Smooth muscle cell (in vitro differentiated cells): ENCODE measurements at regions not wholly inside any gene's neighbourhood (a gene's known extent, or its start where the extent isn't known, plus 50 kb on each side); places are given as distances from the start of the nearest gene placed in this dataset.

Experiments
- DNase-seq: peaks from one replicate; lab custom pipeline; 2025; ENCODE audit not compliant: unreplicated experiment; lab: John Stamatoyannopoulos, UW
- H2AFZ ChIP-seq: fragments of 200-600 bp; sonication (generic); 2 replicates; pipeline ENCODE4 v1.6.0; 2016; ENCODE audit warnings: antibody characterized with exemption, low read depth, mild to moderate bottlenecking
- H3F3A ChIP-seq: fragments of 200-600 bp; sonication (generic); 2 replicates; pipeline ENCODE4 v1.6.0; 2017; ENCODE audit warnings: antibody characterized with exemption, low read depth
- H3K27ac ChIP-seq: fragments of 200-600 bp; sonication (generic); 2 replicates; pipeline ENCODE4 v1.5.1; 2016; ENCODE audit warnings: low read depth, mild to moderate bottlenecking
- H3K27me3 ChIP-seq: fragments of 200-600 bp; sonication (generic); 2 replicates; pipeline ENCODE4 v1.6.1; 2016; ENCODE audit warnings: low read depth, mild to moderate bottlenecking
- H3K36me3 ChIP-seq: fragments of 200-600 bp; sonication (generic); 2 replicates; pipeline ENCODE4 v1.5.1; 2016; ENCODE audit warnings: low read depth
- H3K4me1 ChIP-seq: fragments of 200-600 bp; sonication (generic); 2 replicates; pipeline ENCODE4 v1.5.1; 2016; ENCODE audit warnings: low read depth
- H3K4me2 ChIP-seq: fragments of 200-600 bp; sonication (generic); 2 replicates; pipeline ENCODE4 v1.6.0; 2016; ENCODE audit warnings: mild to moderate bottlenecking
- H3K4me3 ChIP-seq: fragments of 200-600 bp; sonication (generic); 2 replicates; pipeline ENCODE4 v1.5.1; 2016; ENCODE audit warnings: mild to moderate bottlenecking
- H3K79me2 ChIP-seq: fragments of 200-600 bp; sonication (generic); 2 replicates; pipeline ENCODE4 v1.6.0; 2016; ENCODE audit warnings: low read depth, mild to moderate bottlenecking
- H3K9ac ChIP-seq: fragments of 200-600 bp; sonication (generic); 2 replicates; pipeline ENCODE4 v1.6.0; 2016; ENCODE audit warnings: low read depth
- H3K9me3 ChIP-seq: fragments of 200-600 bp; sonication (generic); replicated peaks from 2 replicates; pipeline ENCODE4 v1.5.1; 2016; ENCODE audit warnings: low read depth
- H4K20me1 ChIP-seq: fragments of 200-600 bp; sonication (generic); 2 replicates; pipeline ENCODE4 v1.6.0; 2016; ENCODE audit warnings: low read depth
- CTCF ChIP-seq: fragments of 200-600 bp; sonication (generic); IDR thresholded peaks from 2 replicates; pipeline ENCODE4 v1.5.1; 2017; ENCODE audit warnings: borderline replicate concordance, mild to moderate bottlenecking, antibody characterized with exemption; ENCODE audit not compliant: insufficient read depth, poor library complexity, severe bottlenecking
- WGBS: methylation state at CpG from one replicate; pipeline ENCODE4 v1.1.7; 2016; ENCODE audit warnings: low lambda C conversion rate; 5-methylcytosine and 5-hydroxymethylcytosine counted together

- H3K9ac ChIP-seq, result no peak overlapping the region
- H3K9me3 ChIP-seq, result no peaks in the 10 kb centered on the region
- H2AFZ ChIP-seq, result no peak overlapping the region
- no peaks in the 10 kb centered on the region for H3K36me3 ChIP-seq
- no peak overlapping the region for H3K4me3 ChIP-seq
- no peak overlapping the region for H3K27ac ChIP-seq
- H3K4me2 ChIP-seq, result no peak overlapping the region
- WGBS, result 86% methylated on average over 3 of the region's 3 CpGs
- DNase-seq, result no peak
- TF ChIP-seq CTCF, result no peak
- no peaks in the 10 kb centered on the region for H4K20me1 ChIP-seq
- H3K27me3 ChIP-seq, result no peaks in the 10 kb centered on the region
- no peaks in the 10 kb centered on the region for H3K4me1 ChIP-seq
- H3F3A ChIP-seq, result no peaks in the 10 kb centered on the region
- H3K79me2 ChIP-seq, result no peaks in the 10 kb centered on the region
Measured at GRCh38 chr7:85833066-85833465, 646.2 kb upstream of the SEMA3D start.

- H3K4me2 ChIP-seq, result no peak overlapping the region
- no peaks in the 10 kb centered on the region for H3K36me3 ChIP-seq
- H3K4me3 ChIP-seq, result no peak overlapping the region
- H2AFZ ChIP-seq, result no peak overlapping the region
- H3K27me3 ChIP-seq, result no peaks in the 10 kb centered on the region
- no peak for TF ChIP-seq CTCF
- DNase-seq, result no peak
- no peaks in the 10 kb centered on the region for H3F3A ChIP-seq
- WGBS, result 76% methylated on average over 1 of the region's 1 CpG
- no peaks in the 10 kb centered on the region for H3K79me2 ChIP-seq
- no peaks in the 10 kb centered on the region for H4K20me1 ChIP-seq
- no peaks in the 10 kb centered on the region for H3K9me3 ChIP-seq
- H3K4me1 ChIP-seq, result no peaks in the 10 kb centered on the region
- no peak overlapping the region for H3K9ac ChIP-seq
- no peak overlapping the region for H3K27ac ChIP-seq
Measured at GRCh38 chr7:85830982-85831381, 644.1 kb upstream of the SEMA3D start.

- Histone ChIP-seq H2AFZ (no peak overlapping the region), H3K9me3 (no peaks in the 10 kb centered on the region), H3K79me2 (no peaks in the 10 kb centered on the region), H3K9ac (no peak overlapping the region), H3K4me1 (no peaks in the 10 kb centered on the region), H3K27ac (no peak overlapping the region), H3K36me3 (no peaks in the 10 kb centered on the region), H3K4me3 (no peak overlapping the region), H4K20me1 (no peaks in the 10 kb centered on the region), H3K4me2 (no peak overlapping the region), H3K27me3 (no peaks in the 10 kb centered on the region), H3F3A (no peaks in the 10 kb centered on the region)
- peak; percentile 48 for TF ChIP-seq CTCF
- WGBS, result 86% methylated on average over 3 of the region's 3 CpGs
- DNase-seq, result no peak
Measured at GRCh38 chr7:85829817-85830432, 643.1 kb upstream of the SEMA3D start.

GRCh38 chr7:85829176-85829575, 642.3 kb upstream of the SEMA3D start:
- Histone ChIP-seq H3K27me3 (no peaks in the 10 kb centered on the region), H3K36me3 (no peaks in the 10 kb centered on the region), H3K9ac (no peak overlapping the region), H4K20me1 (no peaks in the 10 kb centered on the region), H3K9me3 (no peaks in the 10 kb centered on the region), H3K4me3 (no peak overlapping the region), H3F3A (no peaks in the 10 kb centered on the region), H3K27ac (no peak overlapping the region), H2AFZ (peak overlapping the region; percentile 15), H3K79me2 (no peaks in the 10 kb centered on the region), H3K4me1 (no peaks in the 10 kb centered on the region), H3K4me2 (no peak overlapping the region)
- TF ChIP-seq CTCF, result no peak
- 83% methylated on average over 1 of the region's 1 CpG for WGBS
- DNase-seq, result no peak
